ENCODE measurements at regions not wholly inside any gene's neighbourhood (a gene's known extent, or its start where the extent isn't known, plus 50 kb on each side); places are given as distances from the start of the nearest gene placed in this dataset.

GRCh38 chr21:27841084-27841672 is 874.3 kb upstream of the ADAMTS5 start:
- TF ChIP-seq CTCF (conservative IDR thresholded peaks at IDR 0.05) (no peak), ZFX (IDR thresholded peaks at IDR 0.05) (no peak)
